GM21825 (cell line): ENCODE measurements at regions not wholly inside any gene's neighbourhood (a gene's known extent, or its start where the extent isn't known, plus 50 kb on each side); places are given as distances from the start of the nearest gene placed in this dataset.

ENCODE experiments used
- ATAC-seq: cut with Tn5 transposase; IDR thresholded peaks from one replicate; pipeline ENCODE4 v1.9.1; 2021; ENCODE audit warnings: mild to moderate bottlenecking, moderate library complexity; ENCODE audit not compliant: unreplicated experiment

DNA sequence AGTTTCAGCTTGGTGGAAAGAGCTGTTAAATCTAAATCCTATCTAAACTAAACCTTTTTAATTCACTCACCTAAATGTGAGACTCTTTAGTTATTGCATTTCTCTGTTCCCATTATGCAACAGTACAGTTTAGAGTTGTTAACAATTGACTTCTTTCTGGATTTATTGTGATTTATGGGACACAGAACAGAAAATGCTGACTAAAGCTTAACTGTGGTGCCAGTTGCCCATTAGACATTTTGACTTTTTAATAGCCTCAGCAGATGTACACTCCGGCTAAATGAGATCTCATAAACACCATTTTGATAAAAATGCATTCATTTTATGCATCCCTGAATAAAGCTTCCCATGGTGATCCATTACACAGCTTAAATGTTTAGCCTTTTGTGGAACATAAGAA lies 356.6 kb downstream of the CASP12 start:
- ATAC-seq, result no peak

DNA sequence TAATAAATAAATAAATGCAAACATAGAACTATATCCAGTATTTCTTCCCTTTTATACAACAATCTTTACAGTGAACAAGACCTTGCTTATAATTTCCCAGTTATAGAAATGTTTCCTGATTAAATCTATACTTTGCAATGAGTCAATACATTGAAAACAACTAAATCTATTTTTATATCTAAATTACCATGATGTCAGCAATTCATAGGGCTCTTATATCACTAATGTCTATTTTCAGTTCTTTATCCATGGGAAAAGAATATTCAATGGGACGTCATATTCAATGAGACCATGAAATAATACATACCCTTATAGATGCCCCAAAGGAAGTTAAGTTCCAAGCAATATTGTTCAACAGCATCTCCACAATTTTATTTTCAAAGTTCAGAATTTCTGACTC lies 359.9 kb downstream of the CASP12 start:
- no peak for ATAC-seq

DNA sequence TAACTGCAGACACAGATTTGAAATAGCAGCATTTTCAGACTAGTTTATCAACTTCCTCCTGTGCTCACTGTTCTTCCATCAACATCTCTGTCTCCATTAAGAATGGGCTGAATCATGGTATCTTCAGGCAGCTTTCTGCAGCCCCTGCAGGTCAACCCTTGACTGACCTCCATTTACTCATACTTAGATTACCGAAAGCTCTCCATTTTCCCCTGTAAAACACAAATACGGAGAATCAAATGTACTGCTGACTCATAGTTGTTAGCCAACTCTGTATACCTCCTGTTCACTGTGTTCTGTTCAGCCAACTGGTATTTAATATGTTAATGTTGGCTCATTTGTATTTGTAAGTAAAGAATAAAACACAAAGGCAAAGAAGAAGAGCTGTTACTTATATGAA lies 364.0 kb downstream of the CASP12 start:
- no peak for ATAC-seq

GRCh38 chr11:104531894-104532293 lies 366.4 kb downstream of the CASP12 start:
- no peak for ATAC-seq

GRCh38 chr11:104531075-104531474 lies 367.1 kb upstream of the PDGFD start:
- no peak for ATAC-seq

GRCh38 chr11:104529906-104530305 lies 366.0 kb upstream of the PDGFD start:
- ATAC-seq, result no peak

DNA sequence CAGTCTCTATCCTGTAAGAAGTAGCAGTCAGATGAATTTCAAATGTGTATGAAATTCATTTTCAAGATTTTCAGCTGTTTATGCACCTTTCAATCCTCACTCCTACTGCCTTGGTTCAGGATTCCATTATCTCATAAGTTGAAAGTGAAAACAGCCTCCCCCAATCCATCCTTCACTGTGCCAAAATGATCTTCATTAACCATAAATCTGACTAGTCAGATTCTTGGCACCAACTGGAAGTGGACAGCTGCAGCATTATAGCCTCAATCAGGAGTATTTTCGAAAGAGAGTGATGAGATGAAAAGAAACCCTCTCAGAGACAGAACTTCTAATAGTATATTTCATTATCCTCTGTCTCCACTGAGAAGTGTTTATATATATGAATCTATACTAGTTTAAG lies 365.3 kb upstream of the PDGFD start:
- ATAC-seq, result no peak

DNA sequence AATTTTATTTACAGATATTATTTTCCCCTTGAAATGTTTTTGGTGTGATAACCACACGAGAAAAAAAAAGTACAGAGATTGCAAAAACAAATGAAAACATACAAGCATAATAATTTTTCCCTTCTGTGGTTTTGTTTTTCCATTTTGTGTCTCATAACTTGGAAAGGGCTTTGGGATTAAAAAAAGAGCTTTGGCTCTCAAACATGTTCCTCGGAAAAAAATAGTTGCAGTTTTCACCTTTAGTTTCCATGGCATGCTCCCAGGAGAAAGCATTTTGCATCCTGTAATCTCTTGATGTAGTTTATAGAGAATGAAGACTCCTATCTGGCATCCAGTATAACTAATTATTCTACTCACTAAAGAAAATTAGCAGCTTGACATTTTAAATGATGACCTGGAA lies 362.1 kb upstream of the PDGFD start:
- ATAC-seq, result no peak

DNA sequence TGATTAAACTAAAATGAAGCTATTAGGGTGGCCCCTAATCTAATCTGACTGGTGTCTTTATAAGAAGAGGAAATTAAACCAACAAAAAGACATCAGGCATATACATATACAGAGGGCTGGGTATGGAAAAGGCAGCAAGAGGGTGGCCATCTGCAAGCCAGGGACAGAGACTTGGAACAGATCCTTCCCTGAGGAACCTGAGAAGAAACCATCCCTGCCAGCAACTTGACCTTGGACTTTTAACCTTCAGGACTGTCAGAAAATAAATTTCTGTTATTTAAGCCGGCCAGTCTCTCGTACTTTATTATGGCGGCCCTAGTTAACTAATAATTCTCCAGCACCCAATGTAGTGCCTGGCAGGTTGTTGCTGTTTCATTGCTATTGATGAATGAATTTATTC lies 361.5 kb upstream of the PDGFD start:
- ATAC-seq, result no peak

DNA sequence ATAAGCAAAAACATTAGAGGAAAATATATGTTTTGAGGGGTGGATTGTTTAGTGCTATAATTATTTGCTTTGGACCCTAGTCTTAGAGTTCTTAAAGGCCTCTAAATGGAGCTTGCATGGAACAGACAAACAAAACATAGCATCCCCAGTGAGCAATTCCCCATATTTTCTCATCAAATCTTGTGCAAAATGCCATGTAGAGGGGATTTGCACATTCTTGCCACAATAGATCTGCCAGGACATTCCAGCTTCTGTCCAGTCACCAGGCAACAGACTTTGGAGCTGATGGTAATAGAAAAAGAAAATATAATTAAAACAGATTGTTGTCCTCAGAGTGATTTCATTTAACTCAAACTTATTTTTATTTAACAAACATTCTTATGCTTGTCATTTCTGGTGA lies 360.3 kb upstream of the PDGFD start:
- no peak for ATAC-seq

GRCh38 chr11:104523611-104524010 lies 359.7 kb upstream of the PDGFD start:
- ATAC-seq, result no peak

- ATAC-seq, result no peak
These were observed 358.7 kb upstream of the PDGFD start for GRCh38 chr11:104522650-104523049.

DNA sequence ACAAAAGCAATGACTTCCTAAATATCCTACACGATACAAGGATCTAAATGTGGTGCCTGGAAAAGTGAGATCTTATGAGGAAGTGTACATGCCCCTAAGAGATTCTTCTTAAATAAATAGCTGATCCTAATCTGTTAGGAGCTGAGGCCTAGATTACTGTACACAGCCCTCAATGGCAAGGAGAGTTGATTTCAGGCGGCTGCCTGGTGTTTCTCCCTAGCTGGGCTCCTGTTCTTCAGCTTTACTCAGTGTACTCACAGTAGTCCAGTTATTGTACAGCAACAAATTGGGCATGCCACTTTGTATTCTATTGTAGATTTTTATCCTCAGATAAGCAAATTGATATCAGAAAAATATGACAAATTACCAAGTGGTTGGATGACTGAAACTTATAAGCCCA lies 358.2 kb upstream of the PDGFD start:
- ATAC-seq, result no peak

- no peak for ATAC-seq
These were observed 346.2 kb upstream of the PDGFD start for GRCh38 chr11:104510169-104510568.

DNA sequence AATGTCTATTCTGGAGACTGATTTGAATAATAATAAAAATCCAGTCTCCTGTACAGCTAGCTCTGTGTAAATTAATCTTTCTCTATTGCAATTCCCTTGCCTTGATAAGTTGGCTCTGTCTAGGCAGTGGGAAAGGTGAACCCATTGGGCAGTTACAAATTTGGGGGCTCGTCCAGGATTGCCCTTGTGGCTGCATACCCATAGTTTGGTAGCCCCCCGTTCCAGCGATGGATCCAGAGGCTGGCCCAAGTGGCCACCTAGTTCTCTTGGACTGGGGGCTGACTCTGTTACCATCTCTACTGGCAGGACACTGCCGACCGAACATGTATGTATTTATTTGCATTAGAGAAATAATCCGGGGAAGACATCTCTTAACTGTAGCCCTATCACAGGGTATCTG lies 326.2 kb upstream of the PDGFD start:
- no peak for ATAC-seq

- no peak for ATAC-seq
These were observed 324.6 kb upstream of the PDGFD start for GRCh38 chr11:104488561-104488960.

- no peak for ATAC-seq
These were observed 323.3 kb upstream of the PDGFD start for GRCh38 chr11:104487046-104487806.

GRCh38 chr11:104484804-104485554 lies 321.0 kb upstream of the PDGFD start:
- ATAC-seq, result no peak

GRCh38 chr11:104476898-104477297 lies 313.0 kb upstream of the PDGFD start:
- ATAC-seq, result no peak

DNA sequence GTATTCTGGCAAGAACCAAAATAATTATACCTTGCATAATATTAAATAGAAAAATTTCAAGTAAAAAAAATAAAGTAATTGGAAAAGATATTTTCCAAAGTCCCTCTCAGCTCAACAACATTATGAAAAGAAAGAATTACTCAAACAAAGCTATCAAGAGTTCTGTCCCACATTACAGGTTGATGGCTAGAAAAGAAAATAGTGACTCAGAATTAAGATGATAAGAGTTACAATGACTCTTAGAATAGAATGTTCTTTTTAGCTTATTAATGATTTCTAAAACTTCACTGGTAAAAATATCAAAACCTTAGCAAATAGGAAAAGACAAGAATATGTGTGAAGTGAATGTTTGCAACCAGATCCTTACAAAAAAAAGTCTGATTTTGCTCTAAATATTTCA lies 312.5 kb upstream of the PDGFD start:
- ATAC-seq, result no peak

- ATAC-seq, result no peak
These were observed 303.5 kb upstream of the PDGFD start for GRCh38 chr11:104467404-104467803.

DNA sequence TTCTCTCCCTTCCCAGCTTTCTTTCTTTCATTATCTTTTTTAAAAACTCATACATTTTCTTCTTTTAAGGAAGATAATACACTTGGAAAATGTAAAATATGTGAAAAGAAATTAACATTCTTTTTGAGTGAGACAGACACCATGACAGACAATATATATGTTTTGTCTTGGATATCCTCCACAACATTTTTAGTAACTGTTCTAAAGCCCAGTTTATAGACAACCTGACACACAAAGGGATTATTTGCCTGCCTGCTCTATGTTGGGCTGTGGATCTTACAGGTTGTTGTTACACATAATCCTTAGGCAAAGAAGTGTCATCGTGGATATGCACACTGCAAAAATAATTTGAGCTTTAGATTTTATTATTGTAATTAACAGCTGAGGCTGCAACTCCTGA lies 301.4 kb upstream of the PDGFD start:
- no peak for ATAC-seq

DNA sequence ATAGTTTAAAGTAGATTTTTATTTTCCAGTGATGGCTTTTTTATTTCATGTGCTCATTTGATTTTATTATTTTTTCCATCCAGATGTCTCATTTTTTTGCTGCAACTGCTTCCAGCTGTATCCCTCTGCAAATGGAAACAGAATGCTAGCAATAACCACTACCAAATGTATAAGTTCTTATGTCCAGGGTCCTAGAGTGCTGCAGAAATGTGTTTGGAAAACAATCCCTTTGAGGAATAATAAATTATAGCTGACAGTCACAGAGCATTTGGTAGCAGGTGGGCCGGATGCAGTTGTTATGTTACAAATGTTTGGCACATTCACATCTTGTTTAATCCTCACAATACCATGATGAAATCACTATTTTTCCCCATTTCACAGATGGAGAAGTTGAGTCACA lies 300.7 kb upstream of the PDGFD start:
- no peak for ATAC-seq
